ENCODE measurements at regions not wholly inside any gene's neighbourhood (a gene's known extent, or its start where the extent isn't known, plus 50 kb on each side); places are given as distances from the start of the nearest gene placed in this dataset.

GRCh38 chr13:18960637-18961227 is 220.9 kb downstream of the TUBA3C start:
- DNase-seq (ENCODE audit: unreplicated experiment) = no peak
- POLR2A ChIA-PET = no interaction called here
- TF ChIP-seq CTCF (IDR thresholded peaks at IDR 0.05; ENCODE audit: unreplicated experiment) = no peak
- Mint-ChIP-seq H3K27me3 (ENCODE audit: insufficient read depth, unreplicated experiment) (no peaks in the 10 kb centered on the region), H3K27ac (ENCODE audit: low read depth, unreplicated experiment) (no peak overlapping the region), H3K9me3 (ENCODE audit: unreplicated experiment) (peaks cover 16% of the 10 kb centered on the region), H3K4me1 (ENCODE audit: insufficient read depth, unreplicated experiment) (no peaks in the 10 kb centered on the region), H3K36me3 (ENCODE audit: insufficient read depth, unreplicated experiment) (no peaks in the 10 kb centered on the region), H3K4me3 (ENCODE audit: unreplicated experiment) (no peak overlapping the region)
- no TSS peak for BruUV-seq (replicated peaks)
- intact Hi-C loops (cut with micrococcal nuclease) = no loop called here
- CTCF ChIA-PET = no interaction called here

DNA sequence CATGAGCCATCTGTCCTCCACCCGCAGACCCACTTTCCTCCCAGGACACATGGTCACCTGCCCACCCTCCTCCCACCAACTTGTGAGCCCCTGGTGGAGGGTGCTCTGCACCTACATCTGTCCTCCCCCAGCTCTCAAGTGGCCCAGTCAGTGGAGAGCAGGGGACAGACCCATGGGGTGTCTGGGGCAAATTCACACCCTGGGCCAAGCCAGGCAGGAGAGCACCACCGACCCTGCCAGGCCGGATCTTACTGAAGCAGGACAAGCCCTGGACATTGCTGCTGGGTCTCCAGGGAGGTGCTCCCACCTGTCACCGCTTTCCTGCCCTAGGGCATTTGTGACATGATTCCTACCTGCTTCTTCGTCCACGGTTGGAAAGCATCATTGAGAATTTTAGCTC is 221.6 kb downstream of the TUBA3C start:
- ChIA-PET CTCF (no interaction called here), POLR2A (no interaction called here)
- Mint-ChIP-seq H3K27ac (ENCODE audit: low read depth, unreplicated experiment) (no peak overlapping the region), H3K4me3 (ENCODE audit: unreplicated experiment) (no peak overlapping the region), H3K36me3 (ENCODE audit: insufficient read depth, unreplicated experiment) (no peaks in the 10 kb centered on the region), H3K27me3 (ENCODE audit: insufficient read depth, unreplicated experiment) (no peaks in the 10 kb centered on the region), H3K9me3 (ENCODE audit: unreplicated experiment) (peaks cover 20% of the 10 kb centered on the region), H3K4me1 (ENCODE audit: insufficient read depth, unreplicated experiment) (no peaks in the 10 kb centered on the region)
- no peak for TF ChIP-seq CTCF (IDR thresholded peaks at IDR 0.05; ENCODE audit: unreplicated experiment)
- no peak for DNase-seq (ENCODE audit: unreplicated experiment)
- intact Hi-C loops (cut with micrococcal nuclease) = no loop called here
- no TSS peak for BruUV-seq (replicated peaks)

DNA sequence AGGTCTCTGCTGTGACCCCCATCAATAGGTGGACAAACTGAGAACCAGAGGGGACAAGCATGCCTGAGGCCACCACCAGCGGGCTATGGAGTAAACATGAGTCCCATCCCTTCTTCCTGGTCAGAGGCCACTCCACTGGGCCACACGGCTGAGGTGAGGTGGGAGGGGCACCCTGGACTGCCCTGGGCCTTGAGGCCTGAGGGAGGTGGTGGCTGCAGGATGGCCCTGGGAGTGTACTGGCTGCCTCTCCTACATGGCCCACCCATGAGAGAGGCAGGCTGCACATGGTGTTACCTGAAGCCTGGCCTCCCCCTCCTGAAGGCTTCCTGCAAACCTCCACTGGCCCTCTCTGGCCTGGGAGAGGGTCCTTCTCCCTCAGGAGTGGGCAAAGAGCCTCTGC is 222.4 kb downstream of the TUBA3C start:
- H3K36me3 Mint-ChIP-seq (ENCODE audit: insufficient read depth, unreplicated experiment) = no peaks in the 10 kb centered on the region
- peaks cover 20% of the 10 kb centered on the region for H3K9me3 Mint-ChIP-seq (ENCODE audit: unreplicated experiment)
- ChIA-PET POLR2A (interaction anchor here (0.6 kb wide), 1 partner anchor 32 kb away, joined by 4 read pairs; no protein-coding TSS in a partner anchor), CTCF (no interaction called here)
- no peak overlapping the region for H3K27ac Mint-ChIP-seq (ENCODE audit: low read depth, unreplicated experiment)
- BruUV-seq (replicated peaks) = no TSS peak
- DNase-seq (ENCODE audit: unreplicated experiment) = no peak
- intact Hi-C loops (cut with micrococcal nuclease) = no loop called here
- H3K4me1 Mint-ChIP-seq (ENCODE audit: insufficient read depth, unreplicated experiment) = no peaks in the 10 kb centered on the region
- H3K27me3 Mint-ChIP-seq (ENCODE audit: insufficient read depth, unreplicated experiment) = no peaks in the 10 kb centered on the region
- TF ChIP-seq CTCF (IDR thresholded peaks at IDR 0.05; ENCODE audit: unreplicated experiment) = no peak
- H3K4me3 Mint-ChIP-seq (ENCODE audit: unreplicated experiment) = no peak overlapping the region

DNA sequence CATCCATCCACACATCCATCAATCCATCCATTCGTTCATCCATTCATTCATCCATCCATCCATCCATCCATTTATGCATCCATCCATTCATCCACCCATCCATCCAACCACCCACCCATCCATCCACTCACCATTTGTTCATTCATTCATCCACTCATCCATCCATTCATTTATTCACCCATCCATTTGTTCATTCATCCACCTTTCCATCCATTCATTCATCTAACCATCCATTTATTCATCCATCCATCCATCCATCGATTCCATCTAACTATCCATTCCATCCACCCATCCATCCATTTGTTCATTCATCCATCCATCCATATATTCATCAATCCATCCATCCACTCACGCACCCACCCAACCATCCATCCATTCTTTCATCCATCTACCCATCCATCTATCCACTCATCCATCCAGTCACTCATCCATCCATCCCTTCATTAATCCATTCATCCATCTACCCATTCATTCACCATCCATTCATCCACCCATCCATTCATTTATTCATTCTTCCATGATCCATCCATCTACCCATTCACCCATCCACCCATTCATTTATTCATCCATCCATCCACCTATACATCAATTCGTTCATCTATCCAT is 225.0 kb downstream of the TUBA3C start:
- peaks cover 20% of the 10 kb centered on the region for H3K9me3 Mint-ChIP-seq (ENCODE audit: unreplicated experiment)

More for the DNA sequence above, 225.0 kb downstream of the TUBA3C start:
- no peaks in the 10 kb centered on the region for H3K36me3 Mint-ChIP-seq (ENCODE audit: insufficient read depth, unreplicated experiment)
- no TSS peak for BruUV-seq (replicated peaks)
- DNase-seq (ENCODE audit: unreplicated experiment) = no peak
- no peak for TF ChIP-seq CTCF (IDR thresholded peaks at IDR 0.05; ENCODE audit: unreplicated experiment)
- H3K4me1 Mint-ChIP-seq (ENCODE audit: insufficient read depth, unreplicated experiment) = no peaks in the 10 kb centered on the region
- ChIA-PET CTCF (no interaction called here), POLR2A (no interaction called here)
- no peak overlapping the region for H3K4me3 Mint-ChIP-seq (ENCODE audit: unreplicated experiment)
- intact Hi-C loops (cut with micrococcal nuclease) = no loop called here
- no peaks in the 10 kb centered on the region for H3K27me3 Mint-ChIP-seq (ENCODE audit: insufficient read depth, unreplicated experiment)
- no peak overlapping the region for H3K27ac Mint-ChIP-seq (ENCODE audit: low read depth, unreplicated experiment)

Measured in MCF 10A (cell line).